Brain pericyte (primary cell): ENCODE measurements at regions not wholly inside any gene's neighbourhood (a gene's known extent, or its start where the extent isn't known, plus 50 kb on each side); places are given as distances from the start of the nearest gene placed in this dataset.

ENCODE experiments used
- DNase-seq: peaks from one replicate; pipeline ENCODE4 v3.0.0-alpha.2; 2012; ENCODE audit warnings: low read depth, low spot score

DNA sequence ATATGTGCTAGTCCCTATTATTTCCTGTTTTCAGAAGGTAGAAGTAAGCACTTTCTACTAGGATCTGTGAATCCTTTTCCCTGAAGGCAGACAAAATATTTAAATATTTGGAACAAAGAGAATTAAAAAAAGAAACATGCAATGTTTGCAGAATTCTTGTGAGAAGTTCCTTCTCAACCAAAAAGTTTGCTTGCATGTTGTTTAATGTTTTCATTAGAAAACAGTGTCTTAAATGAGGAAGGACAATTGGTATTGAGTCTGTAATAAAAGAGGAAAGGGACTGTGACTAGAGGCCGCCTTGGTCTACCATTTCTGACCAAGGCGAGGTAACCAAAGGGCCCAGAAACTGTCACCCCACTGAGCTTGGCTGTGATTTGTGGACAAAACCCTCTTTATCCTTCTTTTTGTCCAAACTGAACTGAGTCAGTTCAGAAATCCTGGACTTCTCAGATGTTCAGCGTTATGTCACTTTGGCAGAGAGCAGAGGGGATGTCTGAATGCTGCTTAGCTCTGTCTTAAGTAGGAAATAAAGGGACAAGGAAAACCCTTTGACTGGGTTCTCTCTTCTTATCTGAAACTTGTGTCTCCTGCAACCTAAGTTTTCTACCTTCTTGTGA, 129.8 kb upstream of the CPM start:
- no peak for DNase-seq

DNA sequence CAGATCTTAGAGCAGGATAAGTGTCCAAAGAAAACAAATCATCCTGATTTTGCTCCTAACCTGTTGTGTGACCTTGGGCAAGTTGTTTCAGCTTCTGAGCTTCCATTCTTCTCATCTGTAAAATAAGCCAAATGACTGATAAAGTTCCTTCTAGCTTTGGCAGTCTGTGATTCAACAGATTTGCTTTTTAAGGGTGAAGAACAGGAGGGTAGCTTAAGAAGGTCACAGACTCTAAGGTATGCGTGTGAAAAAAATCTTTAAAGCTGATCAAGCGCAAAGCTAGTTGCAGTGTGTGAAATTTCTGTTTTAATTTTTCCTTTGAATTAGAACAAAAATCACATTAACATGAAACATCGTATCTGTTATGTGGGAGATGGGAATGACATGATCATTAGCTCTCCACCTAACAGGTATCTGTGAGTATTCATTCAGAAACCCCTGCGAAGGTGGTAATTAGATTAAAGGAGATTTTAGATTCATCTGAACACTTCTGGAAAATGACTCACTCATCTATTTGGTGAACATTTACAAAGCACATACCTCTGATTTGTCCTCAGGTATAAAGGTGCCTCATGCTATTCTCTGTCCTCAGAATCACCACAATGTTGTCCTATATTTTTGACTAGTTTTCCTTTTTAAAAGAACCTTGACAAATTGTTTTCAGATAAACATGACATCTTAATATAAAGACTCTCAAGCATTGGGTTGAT, 131.9 kb upstream of the CPM start:
- DNase-seq = no peak

DNA sequence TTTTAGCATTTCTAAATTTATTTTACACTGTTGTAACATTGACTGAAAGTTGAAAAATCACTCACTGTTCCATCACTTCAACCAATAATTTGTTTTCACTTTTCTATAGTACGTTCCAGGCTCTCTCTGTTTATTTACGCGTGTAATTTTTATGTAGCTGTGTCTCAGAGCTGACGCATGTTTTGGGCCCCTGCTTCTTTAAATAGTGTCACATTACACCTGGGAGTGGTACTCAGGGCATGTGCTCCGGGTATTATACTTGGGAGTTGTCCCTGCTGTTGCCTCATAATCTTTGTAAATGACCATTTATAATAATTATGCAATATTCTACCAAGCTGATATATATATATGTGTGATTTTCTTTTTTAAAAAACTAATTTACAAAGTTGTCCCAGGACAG, 132.8 kb upstream of the CPM start:
- DNase-seq = no peak

DNA sequence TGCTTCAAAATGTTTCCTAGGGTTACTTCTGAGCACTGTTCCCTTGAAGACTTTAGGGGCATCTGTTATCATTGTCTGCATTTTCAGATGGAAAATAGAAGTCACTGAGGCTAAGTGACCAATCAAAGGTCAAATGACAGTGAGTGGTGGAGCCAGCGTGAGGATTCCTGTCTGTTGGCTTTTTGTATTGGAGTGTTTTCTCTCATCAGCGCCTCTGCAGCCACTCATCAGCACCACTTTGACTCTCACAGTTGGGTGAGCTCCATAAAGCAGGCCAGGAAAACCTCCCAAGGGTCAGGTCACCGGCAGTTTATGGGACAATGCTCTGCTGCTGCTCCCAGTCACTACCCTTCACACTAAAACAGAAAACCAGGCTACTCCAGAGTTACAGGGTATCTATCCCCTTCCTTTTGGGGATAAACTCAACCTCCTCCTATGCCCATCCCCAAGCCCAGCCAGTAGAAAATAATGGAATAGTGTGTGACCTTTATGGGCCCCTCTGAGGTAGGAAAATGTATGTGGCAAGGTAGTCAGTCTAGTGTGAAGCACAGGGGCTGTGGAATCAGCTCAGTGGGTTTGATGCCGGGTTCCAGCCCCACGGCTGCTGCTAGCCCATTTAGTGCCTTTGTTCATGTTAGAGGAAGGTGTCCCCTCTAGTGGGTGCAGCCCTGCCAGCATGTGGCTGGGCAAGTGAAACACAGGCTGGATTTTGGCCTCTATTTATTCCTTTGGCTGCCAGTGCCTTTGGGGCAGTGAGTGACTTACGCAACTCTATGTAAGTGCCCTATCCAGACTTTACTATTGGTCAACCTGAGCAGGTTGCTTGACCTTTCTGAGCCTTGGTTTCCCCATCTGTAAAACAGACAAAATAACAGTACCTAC, 133.8 kb upstream of the CPM start:
- DNase-seq = no peak

DNA sequence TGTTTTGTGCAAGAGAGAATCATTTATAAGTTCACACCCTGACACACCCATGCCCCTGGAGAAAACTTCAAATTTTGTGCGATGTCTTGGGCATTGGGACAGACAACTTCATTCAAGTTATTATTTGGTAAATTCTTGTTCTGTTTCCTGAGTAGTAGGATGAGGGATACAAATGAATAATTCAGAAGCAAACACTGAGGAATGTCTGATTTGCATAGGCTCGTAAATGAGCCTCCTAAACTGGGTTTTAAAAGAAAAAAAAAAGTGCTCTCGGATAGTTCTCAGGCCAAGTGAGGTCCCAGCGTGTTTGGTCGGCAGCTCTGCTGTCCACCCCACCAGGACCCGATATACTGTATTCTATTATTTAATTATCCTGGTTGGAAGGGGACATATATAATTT, 134.7 kb upstream of the CPM start:
- DNase-seq = no peak

DNA sequence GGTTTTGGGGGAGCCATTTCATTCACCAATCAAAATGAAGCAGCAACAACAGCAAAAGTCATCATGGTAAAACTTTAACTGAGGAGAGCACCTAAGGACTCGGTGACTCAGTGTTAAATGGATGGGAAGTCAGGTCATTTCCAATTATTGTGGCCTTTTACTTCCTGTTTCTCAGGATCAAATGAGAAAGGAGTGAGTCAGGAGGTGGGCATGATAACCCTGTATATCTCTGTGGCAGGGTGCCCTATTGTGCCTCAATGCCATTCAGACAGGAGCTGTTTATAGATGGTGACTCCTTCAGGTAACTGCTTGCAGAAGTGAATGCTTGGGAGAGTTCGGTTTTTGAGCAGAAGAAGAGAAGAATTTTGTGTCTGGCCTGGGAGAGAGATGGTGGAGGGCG, 135.5 kb upstream of the CPM start:
- no peak for DNase-seq

DNA sequence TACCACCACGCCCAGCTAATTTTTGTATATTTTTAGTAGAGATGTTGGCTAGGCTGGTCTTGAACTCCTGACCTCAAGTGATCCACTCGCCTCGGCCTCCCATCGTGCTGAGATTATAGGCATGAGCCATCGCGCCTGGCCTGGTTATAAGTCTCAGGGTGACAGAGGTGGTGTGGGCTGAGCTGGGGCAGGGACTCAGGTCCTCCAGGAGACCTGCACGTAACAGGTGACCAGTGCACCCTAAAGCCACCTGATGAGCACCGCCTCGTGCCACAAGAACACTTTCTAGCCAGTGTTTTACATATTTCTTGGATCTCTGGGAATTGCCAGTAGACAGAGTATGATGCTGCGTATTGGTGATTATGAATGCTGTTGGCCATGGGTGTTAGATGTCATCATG, 136.5 kb upstream of the CPM start:
- no peak for DNase-seq

DNA sequence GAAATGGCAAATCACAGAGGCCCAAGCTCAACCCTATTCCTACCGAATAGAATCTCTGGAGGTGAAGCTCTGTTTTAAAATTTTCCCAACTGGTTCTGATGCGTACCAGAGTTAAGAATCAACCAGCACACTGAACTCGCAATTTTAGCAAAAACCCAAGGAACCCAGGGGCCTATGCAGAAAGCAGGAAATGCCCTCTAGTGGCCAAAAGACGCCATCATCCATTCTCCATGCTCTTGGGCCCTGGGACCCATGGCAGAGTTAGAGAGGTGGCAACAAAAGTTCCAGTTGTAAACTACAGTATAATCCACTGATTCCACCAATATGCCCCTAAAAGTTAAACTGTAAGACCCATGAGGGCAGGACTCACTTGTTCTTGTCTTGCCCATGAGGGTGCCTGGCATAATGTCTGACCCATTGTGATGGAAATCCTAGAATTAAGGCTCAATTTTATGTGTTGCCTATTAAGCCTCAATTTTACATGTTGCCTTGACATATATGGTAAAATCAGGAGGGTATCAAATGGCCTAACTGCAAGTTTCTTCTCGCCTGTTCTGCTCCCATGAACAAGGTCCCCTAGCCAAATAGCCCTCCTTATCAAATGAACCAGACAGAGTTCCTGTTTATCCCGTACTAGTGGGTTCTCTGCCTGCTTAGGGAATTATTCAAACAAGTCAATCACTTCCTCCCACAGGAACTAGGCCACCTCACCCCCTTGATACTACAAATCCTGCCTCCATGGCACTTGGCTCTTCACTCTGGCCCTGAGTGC, 137.5 kb upstream of the CPM start:
- DNase-seq = no peak

DNA sequence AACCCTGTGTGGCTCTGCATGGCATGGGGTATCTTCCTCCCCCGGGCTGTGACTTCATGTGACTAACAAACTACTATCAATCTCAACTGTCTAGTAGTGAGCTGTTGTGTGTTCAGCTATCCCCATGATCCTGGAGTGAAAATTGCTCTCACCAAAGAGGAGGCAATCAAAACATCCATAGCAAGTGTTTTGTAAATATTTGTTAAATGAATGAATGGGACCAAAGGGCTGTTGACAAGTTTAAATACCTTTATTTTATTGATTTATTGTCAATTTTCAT, 138.1 kb upstream of the CPM start:
- no peak for DNase-seq

DNA sequence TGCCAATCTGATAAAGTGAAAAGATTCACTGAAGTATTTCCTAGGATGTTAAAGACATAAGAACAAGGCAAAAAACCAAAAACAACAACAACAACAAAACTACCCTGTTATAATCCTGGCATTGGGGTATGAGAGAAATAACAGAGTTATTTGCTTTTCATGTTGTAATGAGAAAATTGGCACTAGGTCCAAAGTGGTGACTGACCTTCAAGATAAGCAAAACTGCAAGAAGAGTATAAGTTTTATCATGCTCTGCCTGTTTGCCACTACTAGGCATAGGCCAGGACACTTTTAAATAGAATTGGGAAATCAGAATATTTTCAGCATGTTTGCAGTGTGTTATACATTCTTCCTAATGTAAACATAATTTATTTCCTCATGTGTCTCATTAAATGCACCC, 140.1 kb upstream of the CPM start:
- DNase-seq = no peak

DNA sequence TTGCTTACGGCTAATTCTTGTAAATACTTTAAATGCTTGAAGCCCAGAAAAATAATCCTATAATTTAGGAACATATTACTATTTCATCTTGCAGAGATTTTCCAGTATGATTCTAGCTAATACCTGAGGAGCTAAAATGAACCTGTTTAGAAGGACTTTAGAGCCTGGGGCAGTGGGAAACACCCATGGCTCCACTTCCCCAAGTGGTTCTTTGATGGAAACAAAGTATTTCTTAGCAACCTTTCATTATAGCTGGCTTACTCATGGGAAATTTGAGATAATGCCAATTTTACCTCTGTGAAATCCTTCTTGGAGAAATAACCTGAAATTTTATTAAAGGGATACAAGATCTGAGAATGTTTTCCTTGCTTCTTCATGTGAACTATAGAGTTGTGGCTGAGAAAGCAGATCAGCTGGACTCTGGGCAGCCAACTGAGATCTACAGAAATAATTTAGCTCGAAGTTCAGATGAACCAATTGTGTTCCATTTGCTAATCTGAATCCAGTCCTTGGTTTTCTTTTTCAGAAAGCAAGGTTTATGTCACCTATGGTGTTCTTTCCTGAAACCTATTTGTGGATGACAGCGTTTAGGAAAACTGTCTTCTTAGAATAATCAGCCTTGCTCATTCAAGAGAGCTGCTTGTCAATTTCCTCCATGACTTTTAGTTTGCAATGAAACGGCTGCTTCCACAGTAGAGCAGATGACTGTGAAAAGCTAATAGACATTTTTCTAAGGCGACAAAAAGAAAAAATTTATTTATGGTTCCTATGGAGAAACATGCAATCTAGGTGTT, 141.8 kb upstream of the CPM start:
- no peak for DNase-seq

DNA sequence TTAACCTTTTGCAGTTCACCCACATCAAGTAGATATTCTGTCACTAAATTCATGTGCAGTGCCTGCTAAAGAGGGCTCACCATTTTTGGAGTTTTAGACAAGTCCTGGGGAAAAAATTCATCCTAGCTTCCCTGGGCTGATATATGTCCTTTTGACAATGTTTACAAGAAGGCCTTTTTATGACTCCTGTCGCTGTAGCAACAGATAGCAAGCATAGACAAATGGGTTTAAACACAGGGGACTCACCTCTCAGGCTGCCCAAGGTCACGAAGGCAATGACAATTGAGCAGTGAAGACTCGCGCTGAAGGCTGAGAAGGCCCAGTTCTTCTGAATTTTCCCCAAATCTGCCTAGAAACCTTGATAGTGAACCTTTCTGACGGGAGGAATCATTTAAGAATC, 150.7 kb upstream of the CPM start:
- no peak for DNase-seq

DNA sequence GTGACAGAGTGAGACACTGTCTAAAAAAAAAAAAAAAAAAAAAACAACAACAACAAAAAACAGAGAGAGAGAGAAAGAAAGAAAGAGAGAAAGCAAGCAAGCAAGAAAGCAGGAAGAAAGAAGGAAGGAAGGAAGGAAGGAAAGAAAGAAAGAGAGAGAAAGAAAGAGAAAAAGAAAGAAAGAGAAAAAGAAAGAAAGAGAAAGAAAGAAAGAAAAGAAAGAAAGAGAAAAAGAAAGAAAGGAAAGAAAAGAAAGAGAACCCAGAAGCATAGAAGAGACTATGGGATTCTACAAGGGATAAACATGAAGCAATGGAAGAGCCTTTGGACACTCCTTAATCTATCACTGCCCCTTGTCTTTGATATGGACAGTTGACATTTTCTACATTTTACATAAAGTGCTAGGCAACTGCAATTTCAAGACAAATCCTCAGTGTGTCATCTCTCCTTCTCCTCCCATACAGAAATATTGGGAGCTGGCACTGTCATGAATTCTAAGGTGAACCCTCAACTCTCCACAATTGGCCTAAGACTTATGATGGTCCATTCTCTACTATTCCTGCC, 151.9 kb upstream of the CPM start:
- DNase-seq = no peak

DNA sequence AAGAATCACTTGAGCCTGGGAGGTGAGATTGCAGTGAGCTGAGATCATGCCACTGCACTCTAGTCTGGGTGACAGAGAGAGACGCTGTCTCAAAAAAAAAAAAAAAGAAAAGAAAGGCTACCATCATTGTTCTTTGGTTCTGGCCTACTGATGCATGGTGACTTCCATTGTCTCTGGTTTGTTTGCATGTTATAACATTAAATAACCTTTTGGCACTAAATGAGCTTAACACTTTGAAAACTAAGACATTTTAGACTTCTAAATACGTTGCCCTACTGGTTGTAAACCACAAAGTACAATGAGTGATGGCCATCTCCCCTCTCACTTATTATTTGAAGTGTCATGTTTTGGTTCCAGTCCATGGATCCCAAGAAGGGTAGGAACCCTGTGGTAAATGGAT, 152.9 kb upstream of the CPM start:
- no peak for DNase-seq

DNA sequence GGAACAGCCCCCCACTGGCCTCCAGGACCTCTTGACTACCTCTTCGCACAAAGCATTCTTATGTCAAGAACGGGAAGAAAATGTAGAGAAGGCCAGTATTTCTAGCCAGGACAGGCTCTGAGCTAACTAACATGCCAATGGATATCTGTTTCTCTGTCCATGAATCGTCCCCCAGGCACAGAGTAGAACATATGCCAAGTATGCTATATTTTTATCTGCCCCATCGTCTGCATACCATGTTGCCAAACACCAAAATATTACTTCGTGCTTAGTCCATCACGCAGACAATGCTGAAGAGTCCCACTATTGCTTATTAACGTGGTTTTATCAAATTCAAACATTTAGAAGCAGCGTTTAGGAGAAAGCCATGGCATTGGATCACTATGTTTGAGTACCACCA, 151.4 kb upstream of the CPSF6 start:
- DNase-seq = no peak

DNA sequence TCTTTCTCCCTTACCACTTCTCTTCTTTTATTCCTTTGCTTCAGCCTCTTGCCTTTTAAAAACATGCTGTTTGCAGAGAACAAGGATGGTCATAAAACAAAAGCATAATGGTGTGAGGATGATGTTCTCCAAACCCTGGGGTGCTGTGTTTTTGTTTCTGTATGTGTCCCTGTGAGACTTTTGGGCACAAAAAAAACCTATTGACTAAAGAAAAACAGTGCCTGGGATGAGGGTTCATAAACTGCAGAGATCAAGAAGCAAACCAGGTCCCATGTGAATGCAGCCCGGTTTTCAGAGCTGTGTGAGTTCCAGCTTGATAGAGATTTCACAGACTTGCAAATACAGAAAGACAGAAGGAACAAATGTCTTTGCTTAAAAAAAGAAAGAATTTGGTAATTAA, 148.6 kb upstream of the CPSF6 start:
- peak; percentile 55 for DNase-seq

DNA sequence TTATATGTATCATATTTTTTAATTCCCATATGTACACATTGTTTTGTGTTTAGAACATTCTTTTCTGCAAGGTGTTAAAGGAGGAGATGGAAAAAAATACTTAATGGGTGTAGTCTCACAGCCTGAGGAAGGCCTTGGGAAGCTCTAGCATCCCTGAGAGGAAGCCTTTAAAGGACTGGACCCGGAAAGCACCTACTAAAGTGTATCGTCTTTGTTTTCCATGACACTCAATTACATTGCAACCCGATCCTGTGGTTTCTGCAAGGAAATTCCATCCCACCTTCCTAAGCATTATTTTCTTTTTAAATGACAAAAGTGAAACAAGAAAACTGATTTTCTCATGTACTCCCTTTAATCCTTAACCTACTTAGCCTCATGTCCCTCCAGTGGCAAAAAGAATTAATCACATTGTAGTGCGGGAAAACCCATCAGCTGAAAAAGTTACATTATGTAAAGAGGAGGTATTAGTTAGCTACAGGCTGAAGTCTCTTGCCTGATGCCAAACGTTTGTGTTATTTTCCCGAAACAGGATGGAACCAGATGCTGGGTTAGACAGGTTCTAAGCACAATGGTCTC, 147.8 kb upstream of the CPSF6 start:
- DNase-seq = no peak

DNA sequence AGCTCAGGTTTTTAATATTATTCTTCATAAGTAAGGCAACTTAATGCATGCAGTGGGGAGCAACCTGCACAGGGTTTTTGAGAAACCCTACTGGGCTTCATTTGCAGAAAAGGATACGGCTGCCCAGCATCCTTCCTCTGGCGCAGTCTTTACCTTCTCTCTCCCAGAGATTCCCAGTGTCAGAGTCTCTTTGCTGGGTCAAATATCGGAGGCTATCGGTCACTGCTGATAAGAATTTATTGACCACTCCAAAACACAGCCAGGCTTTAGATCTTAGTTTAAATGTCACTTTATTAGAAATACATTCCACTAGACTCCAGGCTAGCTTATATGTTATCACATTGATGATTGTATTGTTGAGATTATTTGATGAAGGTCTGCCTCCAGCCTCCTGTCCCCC, 147.2 kb upstream of the CPSF6 start:
- DNase-seq = no peak

DNA sequence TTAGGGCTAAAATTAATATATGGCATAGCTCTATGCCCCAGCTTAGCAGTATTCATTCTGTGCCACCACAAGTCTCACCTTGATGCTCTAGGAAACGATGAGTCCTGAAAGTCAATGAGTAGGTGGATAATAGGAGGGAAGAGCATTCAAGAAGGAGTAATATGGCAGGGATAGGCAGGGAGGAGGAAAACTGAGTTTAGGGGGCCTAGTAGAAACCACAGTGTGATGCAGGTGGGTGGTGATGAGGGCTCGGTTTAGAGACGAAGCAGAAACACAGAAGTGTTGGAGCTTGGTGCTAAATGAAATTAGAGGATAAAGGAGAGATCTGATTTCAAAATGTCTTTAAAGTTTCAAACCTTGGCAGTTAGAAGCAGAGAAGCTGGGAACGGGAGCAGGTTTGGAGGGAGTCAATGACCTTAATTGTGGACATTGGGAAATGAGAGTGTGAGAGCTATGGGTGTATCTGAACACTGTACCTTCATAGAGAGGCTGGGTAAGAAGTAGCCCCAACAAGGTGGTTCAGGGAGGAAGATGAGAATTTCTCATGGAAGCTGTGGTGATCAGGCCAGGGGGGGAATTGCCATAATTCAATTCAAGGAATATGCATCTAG, 144.7 kb upstream of the CPSF6 start:
- DNase-seq = no peak

DNA sequence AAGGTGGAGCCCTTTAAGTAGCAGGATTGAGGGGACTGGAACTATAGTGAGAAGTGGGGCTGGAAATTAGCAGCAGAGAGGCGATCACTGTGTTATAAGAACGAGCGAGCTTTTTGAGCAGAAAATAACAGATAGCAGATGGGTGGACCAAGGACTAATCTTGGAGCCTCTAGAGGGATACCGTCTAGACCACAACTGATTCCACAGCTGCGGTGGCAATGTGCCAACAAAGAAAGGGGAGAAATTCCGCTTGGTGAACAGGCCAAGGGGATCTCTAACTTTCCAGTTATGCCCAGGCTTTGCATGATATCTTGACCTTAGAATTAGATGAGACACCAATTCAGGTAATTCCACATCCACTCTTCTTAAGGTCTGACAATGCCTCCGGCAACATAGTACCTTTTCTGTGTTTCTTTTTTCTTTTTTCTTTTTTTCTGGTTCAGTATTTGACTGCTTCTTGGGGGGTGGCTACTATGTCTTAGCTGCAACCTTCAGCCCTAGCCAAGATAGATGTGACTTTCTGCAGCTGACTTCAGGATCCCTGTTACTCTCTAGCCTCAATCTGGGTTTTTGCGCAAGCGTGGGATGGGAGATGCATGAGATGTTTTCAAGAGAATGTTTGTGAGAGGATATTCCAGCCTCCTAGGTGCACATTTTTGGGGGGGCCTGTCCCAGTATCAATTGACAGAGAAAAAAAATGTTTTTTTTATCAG, 143.4 kb upstream of the CPSF6 start:
- no peak for DNase-seq
